HG02852 (cell line): ENCODE measurements at regions not wholly inside any gene's neighbourhood (a gene's known extent, or its start where the extent isn't known, plus 50 kb on each side); places are given as distances from the start of the nearest gene placed in this dataset.

ENCODE experiments used
- ATAC-seq: cut with Tn5 transposase; IDR thresholded peaks from one replicate; pipeline ENCODE4 v1.9.1; 2021; ENCODE audit warnings: mild to moderate bottlenecking, moderate library complexity; ENCODE audit not compliant: unreplicated experiment

- ATAC-seq = peak; percentile 76
Observed at GRCh38 chr4:129641179-129641578, 545.2 kb downstream of the C4orf33 start.

GRCh38 chr4:129645461-129645860, 549.5 kb downstream of the C4orf33 start:
- no peak for ATAC-seq

GRCh38 chr4:129668092-129668491, 572.1 kb downstream of the C4orf33 start:
- ATAC-seq = no peak

- no peak for ATAC-seq
Observed at GRCh38 chr4:129672941-129673340, 577.0 kb downstream of the C4orf33 start.

- ATAC-seq = no peak
Observed at GRCh38 chr4:129675036-129675435, 579.1 kb downstream of the C4orf33 start.

- no peak for ATAC-seq
Observed at GRCh38 chr4:129676934-129677333, 581.0 kb downstream of the C4orf33 start.

- ATAC-seq = no peak
Observed at GRCh38 chr4:129682586-129682985, 586.6 kb downstream of the C4orf33 start.

- ATAC-seq = no peak
Observed at GRCh38 chr4:129707949-129708348, 612.0 kb downstream of the C4orf33 start.

GRCh38 chr4:129708784-129709183, 612.8 kb downstream of the C4orf33 start:
- ATAC-seq = no peak

- ATAC-seq = peak; percentile 70
Observed at GRCh38 chr4:129738175-129738574, 642.2 kb downstream of the C4orf33 start.

- ATAC-seq = no peak
Observed at GRCh38 chr4:129747756-129748155, 651.8 kb downstream of the C4orf33 start.

- ATAC-seq = no peak
Observed at GRCh38 chr4:129748991-129749390, 653.0 kb downstream of the C4orf33 start.

GRCh38 chr4:129751646-129752045, 655.7 kb downstream of the C4orf33 start:
- ATAC-seq = no peak

- no peak for ATAC-seq
Observed at GRCh38 chr4:129783596-129783995, 687.6 kb downstream of the C4orf33 start.

- ATAC-seq = no peak
Observed at GRCh38 chr4:129788486-129788885, 692.5 kb downstream of the C4orf33 start.

GRCh38 chr4:129804461-129804981, 708.6 kb downstream of the C4orf33 start:
- ATAC-seq = no peak

GRCh38 chr4:129806986-129807385, 711.0 kb downstream of the C4orf33 start:
- no peak for ATAC-seq

GRCh38 chr4:129808242-129808641, 712.3 kb downstream of the C4orf33 start:
- ATAC-seq = no peak

- ATAC-seq = no peak
Observed at GRCh38 chr4:129821073-129821472, 725.1 kb downstream of the C4orf33 start.

- no peak for ATAC-seq
Observed at GRCh38 chr4:129821963-129822362, 726.0 kb downstream of the C4orf33 start.

- no peak for ATAC-seq
Observed at GRCh38 chr4:129822701-129823100, 726.7 kb downstream of the C4orf33 start.

- no peak for ATAC-seq
Observed at GRCh38 chr4:129823105-129823504, 727.2 kb downstream of the C4orf33 start.

- ATAC-seq = no peak
Observed at GRCh38 chr4:129829373-129829772, 733.4 kb downstream of the C4orf33 start.
